K562 (cell line): ENCODE measurements at regions not wholly inside any gene's neighbourhood (a gene's known extent, or its start where the extent isn't known, plus 50 kb on each side); places are given as distances from the start of the nearest gene placed in this dataset.

Source experiments
- ATAC-seq: fragments of 200-7000 bp; cut with Tn5 transposase; 3 replicates; pipeline ENCODE4 v1.9.1; 2020; ENCODE audit warnings: moderate library complexity
- BruUV-seq: library from RNA; stranded (reverse); fragments of 400-500 nt; replicated peaks from 2 replicates; lab custom pipeline; 2021; lab: Mats Ljungman, UMichigan
- CTCF ChIA-PET: fragments of 300-600 bp; formaldehyde crosslinking; extraction: SDS; loops from one replicate; lab custom pipeline; 2021; ENCODE audit warnings: low intra/inter-chr PET ratio; lab: Yijun Ruan, JAX
- POLR2A ChIA-PET: fragments of 300-600, 350-650 bp; sonication (Branson Sonifier 250); formaldehyde crosslinking; extraction: SDS; loops from one replicate; lab custom pipeline; 2021; ENCODE audit warnings: antibody characterized with exemption, inconsistent platforms; lab: Yijun Ruan, JAX
- DNase-seq, 4 experiments: peaks; one replicate each; pipeline versions ENCODE4 v3.0.0 to v3.0.0-alpha.2; 2011 to 2018; ENCODE audit warnings: low spot score in 3 of 4, mixed read lengths in 3 of 4; ENCODE audit errors: extremely low read depth in 1 of 4
- FAIRE-seq: peaks from 2 replicates; lab custom pipeline; 2011; peaks lifted over from hg19 to GRCh38; lab: Jason Lieb, UNC
- H2AFZ ChIP-seq: 2 replicates; pipeline ENCODE4 v1.6.0; 2011; ENCODE audit warnings: low read depth, low read length, control low read depth, inconsistent platforms
- H3K27ac ChIP-seq: fragments of 200-600 bp; 3 replicates; pipeline ENCODE4 v1.8.0; 2011; ENCODE audit warnings: low read depth, mild to moderate bottlenecking, control low read depth, inconsistent platforms, low read length, moderate library complexity, mixed read lengths; ENCODE audit errors: extremely low read depth
- H3K27me3 ChIP-seq, 2 experiments: fragments of 300-600 bp in 1 of 2; 2 replicates in 1 of 2; 3 replicates in 1 of 2; pipeline versions ENCODE4 v1.6.0 to v1.8.0; 2011; ENCODE audit warnings: inconsistent platforms in 2 of 2, low read length in 2 of 2, mild to moderate bottlenecking in 1 of 2, mixed read lengths in 1 of 2, moderate library complexity in 1 of 2; ENCODE audit not compliant: control insufficient read depth in 2 of 2, insufficient read depth in 2 of 2
- H3K36me3 ChIP-seq: fragments of 300-600 bp; 3 replicates; pipeline ENCODE4 v1.8.0; 2011; ENCODE audit warnings: mild to moderate bottlenecking, low read length, inconsistent platforms; ENCODE audit not compliant: control insufficient read depth, insufficient read depth
- H3K4me1 ChIP-seq, 2 experiments: fragments of 200-600 bp in 1 of 2; replicated peaks in 1 of 2; 2 replicates in 1 of 2; 3 replicates in 1 of 2; pipeline versions ENCODE4 v1.5.1 to v1.8.0; 2011; ENCODE audit warnings: inconsistent platforms in 2 of 2, low read length in 2 of 2, mild to moderate bottlenecking in 1 of 2, mixed read lengths in 1 of 2, moderate library complexity in 1 of 2; ENCODE audit not compliant: control insufficient read depth in 2 of 2, insufficient read depth in 2 of 2
- H3K4me2 ChIP-seq: 2 replicates; pipeline ENCODE4 v1.6.1; 2011; ENCODE audit warnings: low read length, control low read depth, inconsistent platforms, mixed read lengths; ENCODE audit not compliant: insufficient read depth
- H3K4me3 ChIP-seq: fragments of 200-600 bp; sonication (generic), shearing (Covaris generic); 2 replicates; pipeline ENCODE4 v1.5.1; 2016; ENCODE audit warnings: control low read depth, inconsistent platforms
- H3K79me2 ChIP-seq: fragments of 200-600 bp; 3 replicates; pipeline ENCODE4 v1.8.0; 2011; ENCODE audit warnings: low read length, inconsistent platforms; ENCODE audit not compliant: control insufficient read depth, insufficient read depth
- H3K9ac ChIP-seq, 2 experiments: 2 replicates each; pipeline versions ENCODE4 v1.6.0 to v1.6.1; 2011; ENCODE audit warnings: low read depth in 2 of 2, low read length in 2 of 2, control low read depth in 1 of 2, inconsistent platforms in 1 of 2, mild to moderate bottlenecking in 1 of 2, mixed read lengths in 1 of 2; ENCODE audit not compliant: insufficient read depth in 1 of 2
- H3K9me1 ChIP-seq: one replicate; pipeline ENCODE4 v1.6.0; 2011; ENCODE audit warnings: inconsistent platforms, mild to moderate bottlenecking, low read length, moderate library complexity; ENCODE audit not compliant: control insufficient read depth, insufficient read depth
- H3K9me3 ChIP-seq: replicated peaks from 2 replicates; pipeline ENCODE4 v1.5.1; 2011; ENCODE audit warnings: low read depth, low read length, inconsistent platforms; ENCODE audit not compliant: control insufficient read depth, insufficient read depth
- H4K20me1 ChIP-seq: replicated peaks from 2 replicates; pipeline ENCODE4 v1.6.1; 2011; ENCODE audit warnings: low read length, inconsistent platforms, mixed read lengths; ENCODE audit not compliant: control insufficient read depth, insufficient read depth
- C11orf30 ChIP-seq: fragments of 450-650 bp; IDR thresholded peaks from 2 replicates; pipeline ENCODE4 v1.6.1; 2016; ENCODE audit warnings: low read depth, mild to moderate bottlenecking
- KAT8 ChIP-seq: fragments of 450-650 bp; IDR thresholded peaks from 2 replicates; pipeline ENCODE4 v1.6.1; 2016; ENCODE audit warnings: low read depth, mild to moderate bottlenecking
- MAFF ChIP-seq: IDR thresholded peaks from 2 replicates; pipeline ENCODE4 v1.6.1; 2012; ENCODE audit warnings: low read length, improper control_type of control experiment
- MAFG ChIP-seq: fragments of 450-650 bp; conservative IDR thresholded peaks from 2 replicates; pipeline ENCODE4 v1.6.1; 2016; ENCODE audit warnings: missing genetic modification characterization, missing compliant biosample characterization
- MTA1 ChIP-seq: fragments of 450-650 bp; IDR thresholded peaks from 2 replicates; pipeline ENCODE4 v1.6.1; 2017; ENCODE audit warnings: borderline replicate concordance
- NEUROD1 ChIP-seq: fragments of 150-350 bp; IDR thresholded peaks from 2 replicates; pipeline ENCODE4 v1.6.1; 2014; ENCODE audit warnings: borderline replicate concordance, low read length, low read depth; ENCODE audit not compliant: partially characterized antibody
- SOX6 ChIP-seq: fragments of 450-650 bp; IDR thresholded peaks from 2 replicates; pipeline ENCODE4 v1.6.1; 2014; ENCODE audit warnings: mild to moderate bottlenecking
- ZBTB17 ChIP-seq: fragments of 450-650 bp; formaldehyde crosslinking; IDR thresholded peaks from 2 replicates; pipeline ENCODE4 v1.4.0; 2020; ENCODE audit warnings: mild to moderate bottlenecking
- ZNF217 ChIP-seq: sonication (generic); formaldehyde crosslinking; IDR thresholded peaks from 2 replicates; pipeline ENCODE4 v1.8.0; 2022; ENCODE audit warnings: mild to moderate bottlenecking, missing genetic modification reagents
- ZNF316 ChIP-seq: fragments of 450-650 bp; IDR thresholded peaks from 2 replicates; pipeline ENCODE4 v1.6.1; 2016
- WGBS: fragments of 100-300 bp; shearing (Covaris generic); methylation state at CpG from one replicate; pipeline ENCODE4 v1.1.6; 2016; ENCODE audit warnings: low coverage, mixed read lengths; ENCODE audit not compliant: insufficient coverage; ENCODE audit errors: missing lambda C conversion rate; 5-methylcytosine and 5-hydroxymethylcytosine counted together
- in situ Hi-C: fragments of 300-500 bp; cut with MboI; formaldehyde crosslinking; loops from 4 replicates; pipeline ENCODE4 v1.15.0; 2018; ENCODE audit warnings: inconsistent platforms, mixed read lengths
- intact Hi-C: fragments of 100-400 bp; cut with micrococcal nuclease; formaldehyde crosslinking; loops from 2 replicates; pipeline ENCODE4 v1.14.2; 2022
- TF ChIP-seq, protein P1 (sequence below): fragments of 200-800 bp; sonication (Bioruptor generic); IDR thresholded peaks from 2 replicates; pipeline ENCODE4 v1.6.1; 2016; ENCODE audit warnings: missing genetic modification characterization, missing compliant biosample characterization

GRCh38 chr13:65872448-65872847 lies 1357.7 kb downstream of the PCDH9 start:
- H3K9ac ChIP-seq: no peak overlapping the region
- H2AFZ ChIP-seq: no peak overlapping the region

DNA sequence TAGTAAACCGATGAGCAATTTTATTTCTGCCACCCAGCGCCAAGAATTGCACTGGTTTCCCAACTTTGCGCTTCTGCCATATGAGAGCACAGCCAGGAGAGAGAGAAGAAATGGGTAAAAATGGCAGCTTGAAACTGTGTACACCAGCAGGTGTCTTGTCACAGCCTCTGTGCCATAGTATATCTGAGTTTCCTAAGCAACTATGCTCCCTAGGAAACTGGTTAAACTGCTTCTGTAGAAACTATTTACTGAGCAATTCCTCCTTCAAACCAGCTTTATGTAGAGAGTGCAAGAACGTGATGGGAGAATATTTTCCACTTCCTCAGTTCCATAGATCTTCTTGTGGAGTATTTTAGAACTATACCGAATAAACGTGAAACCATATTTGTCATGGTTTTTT lies 1361.3 kb downstream of the PCDH9 start:
- DNase-seq (no peak), FAIRE-seq (no peak), ATAC-seq (no peak)
- Histone ChIP-seq H3K9me1 (no peaks in the 10 kb centered on the region), H3K9me3 (no peaks in the 10 kb centered on the region), H3K4me2 (no peak overlapping the region), H3K9ac (no peak overlapping the region), H2AFZ (no peak overlapping the region), H3K4me1 (no peaks in the 10 kb centered on the region), H4K20me1 (no peaks in the 10 kb centered on the region), H3K4me3 (no peak overlapping the region), H3K27ac (no peak overlapping the region), H3K79me2 (no peaks in the 10 kb centered on the region), H3K36me3 (no peaks in the 10 kb centered on the region), H3K27me3 (no peaks in the 10 kb centered on the region)
- ChIA-PET POLR2A (no interaction called here), CTCF (no interaction called here)
- no TSS peak for BruUV-seq
- intact Hi-C loops (no loop called here), in situ Hi-C loops (no loop called here)
- WGBS: 2% methylated on average over 6 of the region's 6 CpGs
- no peak for TF ChIP-seq ZBTB17 (CRISPR knock-in tag)
- TF ChIP-seq SOX6: no peak
- TF ChIP-seq, protein P1, sequence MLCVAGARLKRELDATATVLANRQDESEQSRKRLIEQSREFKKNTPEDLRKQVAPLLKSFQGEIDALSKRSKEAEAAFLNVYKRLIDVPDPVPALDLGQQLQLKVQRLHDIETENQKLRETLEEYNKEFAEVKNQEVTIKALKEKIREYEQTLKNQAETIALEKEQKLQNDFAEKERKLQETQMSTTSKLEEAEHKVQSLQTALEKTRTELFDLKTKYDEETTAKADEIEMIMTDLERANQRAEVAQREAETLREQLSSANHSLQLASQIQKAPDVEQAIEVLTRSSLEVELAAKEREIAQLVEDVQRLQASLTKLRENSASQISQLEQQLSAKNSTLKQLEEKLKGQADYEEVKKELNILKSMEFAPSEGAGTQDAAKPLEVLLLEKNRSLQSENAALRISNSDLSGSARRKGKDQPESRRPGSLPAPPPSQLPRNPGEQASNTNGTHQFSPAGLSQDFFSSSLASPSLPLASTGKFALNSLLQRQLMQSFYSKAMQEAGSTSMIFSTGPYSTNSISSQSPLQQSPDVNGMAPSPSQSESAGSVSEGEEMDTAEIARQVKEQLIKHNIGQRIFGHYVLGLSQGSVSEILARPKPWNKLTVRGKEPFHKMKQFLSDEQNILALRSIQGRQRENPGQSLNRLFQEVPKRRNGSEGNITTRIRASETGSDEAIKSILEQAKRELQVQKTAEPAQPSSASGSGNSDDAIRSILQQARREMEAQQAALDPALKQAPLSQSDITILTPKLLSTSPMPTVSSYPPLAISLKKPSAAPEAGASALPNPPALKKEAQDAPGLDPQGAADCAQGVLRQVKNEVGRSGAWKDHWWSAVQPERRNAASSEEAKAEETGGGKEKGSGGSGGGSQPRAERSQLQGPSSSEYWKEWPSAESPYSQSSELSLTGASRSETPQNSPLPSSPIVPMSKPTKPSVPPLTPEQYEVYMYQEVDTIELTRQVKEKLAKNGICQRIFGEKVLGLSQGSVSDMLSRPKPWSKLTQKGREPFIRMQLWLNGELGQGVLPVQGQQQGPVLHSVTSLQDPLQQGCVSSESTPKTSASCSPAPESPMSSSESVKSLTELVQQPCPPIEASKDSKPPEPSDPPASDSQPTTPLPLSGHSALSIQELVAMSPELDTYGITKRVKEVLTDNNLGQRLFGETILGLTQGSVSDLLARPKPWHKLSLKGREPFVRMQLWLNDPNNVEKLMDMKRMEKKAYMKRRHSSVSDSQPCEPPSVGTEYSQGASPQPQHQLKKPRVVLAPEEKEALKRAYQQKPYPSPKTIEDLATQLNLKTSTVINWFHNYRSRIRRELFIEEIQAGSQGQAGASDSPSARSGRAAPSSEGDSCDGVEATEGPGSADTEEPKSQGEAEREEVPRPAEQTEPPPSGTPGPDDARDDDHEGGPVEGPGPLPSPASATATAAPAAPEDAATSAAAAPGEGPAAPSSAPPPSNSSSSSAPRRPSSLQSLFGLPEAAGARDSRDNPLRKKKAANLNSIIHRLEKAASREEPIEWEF (CRISPR knock-in tag): no peak

More at GRCh38 chr13:65872448-65872847, 1357.7 kb downstream of the PCDH9 start:
- ChIA-PET CTCF (no interaction called here), POLR2A (no interaction called here)
- Histone ChIP-seq H3K9me3 (no peaks in the 10 kb centered on the region), H3K27me3 (no peaks in the 10 kb centered on the region), H3K79me2 (no peaks in the 10 kb centered on the region), H3K36me3 (no peaks in the 10 kb centered on the region), H3K4me2 (no peak overlapping the region), H4K20me1 (no peaks in the 10 kb centered on the region), H3K4me1 (no peaks in the 10 kb centered on the region; a peak in 1 of 5 replicates), H3K9me1 (no peaks in the 10 kb centered on the region), H3K27ac (no peak overlapping the region), H3K4me3 (no peak overlapping the region)
- intact Hi-C loops: no loop called here
- FAIRE-seq (no peak), ATAC-seq (no peak), DNase-seq (no peak)
- no TSS peak for BruUV-seq
- in situ Hi-C loops: no loop called here
- TF ChIP-seq MTA1: no peak
- no peak for TF ChIP-seq ZNF217 (CRISPR knock-in tag)
- peak; percentile 49; the same call in 1 of the 2 replicates for TF ChIP-seq ZNF316
- no peak for TF ChIP-seq KAT8
- TF ChIP-seq MAFF: peak; percentile 23; the same call in 1 of the 2 replicates
- peak; percentile 15; the same call in 1 of the 2 replicates for TF ChIP-seq C11orf30
- TF ChIP-seq MAFG (tag): 0 out of 2 replicates have a peak, but pooled peaks have one; percentile 25
- no peak for TF ChIP-seq NEUROD1
